Hepatocyte (in vitro differentiated cells): ENCODE measurements at regions not wholly inside any gene's neighbourhood (a gene's known extent, or its start where the extent isn't known, plus 50 kb on each side); places are given as distances from the start of the nearest gene placed in this dataset.
"Not testable (repeated sequence)": the region's sequence is repeated elsewhere in the genome, so short reads cannot be mapped to it uniquely, and the experiment has no call there.

Experiments
- DNase-seq: peaks from one replicate; pipeline ENCODE4 v3.0.0-alpha.2; 2016; ENCODE audit warnings: low spot score
- H2AFZ ChIP-seq: fragments of 200-600 bp; sonication (generic); 2 replicates; pipeline ENCODE4 v1.6.0; 2016; ENCODE audit warnings: antibody characterized with exemption, mild to moderate bottlenecking
- H3K27ac ChIP-seq: fragments of 200-600 bp; sonication (generic); 2 replicates; pipeline ENCODE4 v1.5.1; 2016; ENCODE audit warnings: mild to moderate bottlenecking
- H3K27me3 ChIP-seq: fragments of 200-600 bp; sonication (generic); 2 replicates; pipeline ENCODE4 v1.6.1; 2016
- H3K36me3 ChIP-seq: fragments of 200-600 bp; sonication (generic); replicated peaks from 2 replicates; pipeline ENCODE4 v1.5.1; 2016; ENCODE audit warnings: low read depth; ENCODE audit not compliant: insufficient read depth
- H3K4me1 ChIP-seq: fragments of 200-600 bp; sonication (generic); 2 replicates; pipeline ENCODE4 v1.5.1; 2016; ENCODE audit warnings: mild to moderate bottlenecking, moderate library complexity; ENCODE audit not compliant: insufficient read depth
- H3K4me2 ChIP-seq: fragments of 200-600 bp; sonication (generic); 2 replicates; pipeline ENCODE4 v1.6.0; 2016
- H3K4me3 ChIP-seq: fragments of 200-600 bp; sonication (generic); 2 replicates; pipeline ENCODE4 v1.5.1; 2016; ENCODE audit warnings: mild to moderate bottlenecking
- H3K79me2 ChIP-seq: fragments of 200-600 bp; sonication (generic); 2 replicates; pipeline ENCODE4 v1.6.0; 2017; ENCODE audit warnings: mild to moderate bottlenecking
- H3K9me2 ChIP-seq: fragments of 200-600 bp; sonication (generic); replicated peaks from 2 replicates; pipeline ENCODE4 v1.6.0; 2017; ENCODE audit warnings: mild to moderate bottlenecking; ENCODE audit not compliant: insufficient read depth
- H3K9me3 ChIP-seq: fragments of 200-600 bp; sonication (generic); 2 replicates; pipeline ENCODE4 v1.5.1; 2016; ENCODE audit warnings: low read depth, mild to moderate bottlenecking
- H4K20me1 ChIP-seq: fragments of 200-600 bp; sonication (generic); 2 replicates; pipeline ENCODE4 v1.6.0; 2016; ENCODE audit warnings: mild to moderate bottlenecking; ENCODE audit not compliant: insufficient read depth, poor library complexity, severe bottlenecking
- CTCF ChIP-seq: fragments of 200-600 bp; sonication (generic); IDR thresholded peaks from 2 replicates; pipeline ENCODE4 v1.5.1; 2016; ENCODE audit warnings: antibody characterized with exemption, mild to moderate bottlenecking; ENCODE audit not compliant: poor library complexity
- EZH2 ChIP-seq: fragments of 200-600 bp; sonication (generic); IDR thresholded peaks from 2 replicates; pipeline ENCODE4 v1.6.1; 2016; ENCODE audit warnings: antibody characterized with exemption, mild to moderate bottlenecking, borderline replicate concordance
- EZH2phosphoT487 ChIP-seq: fragments of 200-600 bp; sonication (generic); IDR thresholded peaks from one replicate; pipeline ENCODE4 v1.6.1; 2018; ENCODE audit warnings: antibody characterized with exemption, mild to moderate bottlenecking, low read depth, moderate library complexity; ENCODE audit not compliant: unreplicated experiment, severe bottlenecking
- WGBS: methylation state at CpG from one replicate; pipeline ENCODE4 v1.1.6; 2016; ENCODE audit warnings: low lambda C conversion rate; ENCODE audit errors: missing lambda C conversion rate; 5-methylcytosine and 5-hydroxymethylcytosine counted together

- DNase-seq = no peak
- 83% methylated on average over 6 of the region's 6 CpGs for WGBS
- Histone ChIP-seq H3K4me3 (no peak overlapping the region), H3K36me3 (no peaks in the 10 kb centered on the region), H2AFZ (no peak overlapping the region), H3K27ac (no peak overlapping the region), H3K79me2 (no peaks in the 10 kb centered on the region), H3K4me1 (peaks cover 4% of the 10 kb centered on the region), H3K4me2 (peak overlapping the region; percentile 46), H3K9me2 (no peaks in the 10 kb centered on the region), H3K9me3 (no peaks in the 10 kb centered on the region), H4K20me1 (no peaks in the 10 kb centered on the region), H3K27me3 (no peaks in the 10 kb centered on the region)
- TF ChIP-seq EZH2 (no peak), CTCF (no peak), EZH2phosphoT487 (no peak)
These were observed 67.6 kb upstream of the ADAMTS18 start for GRCh38 chr16:77502448-77502847.

- WGBS = 91% methylated on average over 2 of the region's 2 CpGs
- not testable (repeated sequence) for H3K36me3 ChIP-seq, H3K27me3 ChIP-seq, H3K27ac ChIP-seq, H3K9me3 ChIP-seq, DNase-seq, H4K20me1 ChIP-seq, H3K9me2 ChIP-seq, H3K4me1 ChIP-seq, H2AFZ ChIP-seq, H3K4me2 ChIP-seq, H3K4me3 ChIP-seq, H3K79me2 ChIP-seq
These were observed 71.7 kb upstream of the ADAMTS18 start for GRCh38 chr16:77506492-77506891.

GRCh38 chr16:77509051-77509450 lies 74.2 kb upstream of the ADAMTS18 start:
- no peak overlapping the region for H3K27ac ChIP-seq
- DNase-seq = no peak
- no peaks in the 10 kb centered on the region for H3K9me2 ChIP-seq
- 86% methylated on average over 5 of the region's 5 CpGs for WGBS
- H3K79me2 ChIP-seq = no peaks in the 10 kb centered on the region
- no peak overlapping the region for H3K4me2 ChIP-seq
- H3K4me1 ChIP-seq = no peaks in the 10 kb centered on the region
- H3K9me3 ChIP-seq = no peaks in the 10 kb centered on the region
- H3K27me3 ChIP-seq = no peaks in the 10 kb centered on the region
- no peaks in the 10 kb centered on the region for H4K20me1 ChIP-seq
- H2AFZ ChIP-seq = no peak overlapping the region
- H3K4me3 ChIP-seq = no peak overlapping the region
- no peaks in the 10 kb centered on the region for H3K36me3 ChIP-seq
- TF ChIP-seq EZH2phosphoT487 (no peak), EZH2 (no peak), CTCF (no peak)

GRCh38 chr16:77509796-77510195 lies 75.0 kb upstream of the ADAMTS18 start:
- no peaks in the 10 kb centered on the region for H3K27me3 ChIP-seq
- no peaks in the 10 kb centered on the region for H3K79me2 ChIP-seq
- H3K27ac ChIP-seq = no peak overlapping the region
- H3K9me2 ChIP-seq = no peaks in the 10 kb centered on the region
- WGBS = 46% methylated on average over 6 of the region's 6 CpGs
- no peaks in the 10 kb centered on the region for H4K20me1 ChIP-seq
- DNase-seq = no peak
- H3K36me3 ChIP-seq = no peaks in the 10 kb centered on the region
- H3K9me3 ChIP-seq = no peaks in the 10 kb centered on the region
- H3K4me2 ChIP-seq = no peak overlapping the region
- TF ChIP-seq CTCF = no peak
- TF ChIP-seq EZH2 = no peak
- TF ChIP-seq EZH2phosphoT487 = no peak
- no peaks in the 10 kb centered on the region for H3K4me1 ChIP-seq
- H2AFZ ChIP-seq = no peak overlapping the region
- H3K4me3 ChIP-seq = no peak overlapping the region
